GM19468 (cell line): ENCODE measurements at regions not wholly inside any gene's neighbourhood (a gene's known extent, or its start where the extent isn't known, plus 50 kb on each side); places are given as distances from the start of the nearest gene placed in this dataset.
"Not testable (repeated sequence)": the region's sequence is repeated elsewhere in the genome, so short reads cannot be mapped to it uniquely, and the experiment has no call there.

Experiments used
- ATAC-seq: cut with Tn5 transposase; IDR thresholded peaks from one replicate; pipeline ENCODE4 v1.9.1; 2021; ENCODE audit warnings: mild to moderate bottlenecking, moderate library complexity, moderate number of reproducible peaks; ENCODE audit not compliant: unreplicated experiment; ENCODE audit errors: extremely low read depth

GRCh38 chr7:81256991-81257390 lies 338.1 kb upstream of the SEMA3C start:
- ATAC-seq = no peak

- no peak for ATAC-seq
These were observed 329.6 kb upstream of the SEMA3C start for GRCh38 chr7:81248420-81248819.

DNA sequence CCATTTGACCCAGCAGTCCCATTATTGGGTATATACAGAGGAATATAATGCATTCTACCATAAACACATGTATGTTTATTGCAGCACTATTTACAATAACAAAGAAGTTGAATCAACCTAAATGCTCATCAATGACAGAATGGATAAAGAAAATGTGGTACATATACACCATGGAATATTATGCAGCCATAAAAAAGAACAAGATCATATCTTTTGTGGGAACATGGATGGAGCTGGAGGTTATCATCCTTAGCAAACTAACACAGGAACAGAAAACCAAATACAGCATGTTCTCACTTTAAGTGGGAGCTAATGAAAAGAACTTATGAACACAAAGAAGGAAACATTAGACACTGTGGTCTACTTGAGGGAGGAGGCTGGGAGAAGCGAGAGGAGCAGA lies 328.5 kb upstream of the SEMA3C start:
- not testable (repeated sequence) for ATAC-seq

GRCh38 chr7:81245353-81245752 lies 326.5 kb upstream of the SEMA3C start:
- ATAC-seq = no peak

DNA sequence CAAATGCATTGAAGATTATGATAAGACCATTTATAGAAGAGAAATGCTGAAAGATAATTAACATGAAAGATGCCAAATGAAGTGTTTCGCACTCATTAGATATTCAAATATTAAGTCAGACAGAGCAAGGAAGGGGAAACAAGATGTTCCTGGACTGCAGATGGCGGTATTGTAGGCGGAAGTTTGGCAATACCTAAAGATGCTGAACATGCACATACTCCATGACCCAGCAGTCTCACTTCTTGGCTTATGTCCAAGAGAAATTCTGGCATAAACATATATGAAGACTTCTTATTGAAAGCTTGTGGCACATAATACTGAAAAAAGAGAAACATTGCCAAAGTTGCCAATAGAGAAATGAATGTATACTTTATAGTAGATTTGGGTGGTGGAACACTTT lies 325.4 kb upstream of the SEMA3C start:
- ATAC-seq = no peak

DNA sequence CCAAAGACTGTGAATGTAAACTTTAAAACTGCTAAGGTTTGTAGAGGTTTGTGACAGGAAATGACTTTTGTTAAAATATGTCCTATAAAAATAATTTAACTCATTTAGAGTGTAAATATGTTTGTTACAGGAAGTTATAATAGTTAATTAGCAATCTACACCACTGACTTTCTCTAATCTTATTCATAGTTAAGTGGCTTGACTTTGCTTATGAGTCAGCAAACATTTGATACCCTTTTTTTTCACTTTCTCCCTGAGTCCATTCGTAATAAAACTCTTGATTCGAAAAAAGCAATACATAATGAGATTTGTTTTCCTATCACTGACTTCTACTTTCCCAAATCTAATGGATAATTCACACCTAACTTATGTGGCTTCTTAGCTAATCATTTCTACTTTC lies 317.7 kb upstream of the SEMA3C start:
- ATAC-seq = no peak

DNA sequence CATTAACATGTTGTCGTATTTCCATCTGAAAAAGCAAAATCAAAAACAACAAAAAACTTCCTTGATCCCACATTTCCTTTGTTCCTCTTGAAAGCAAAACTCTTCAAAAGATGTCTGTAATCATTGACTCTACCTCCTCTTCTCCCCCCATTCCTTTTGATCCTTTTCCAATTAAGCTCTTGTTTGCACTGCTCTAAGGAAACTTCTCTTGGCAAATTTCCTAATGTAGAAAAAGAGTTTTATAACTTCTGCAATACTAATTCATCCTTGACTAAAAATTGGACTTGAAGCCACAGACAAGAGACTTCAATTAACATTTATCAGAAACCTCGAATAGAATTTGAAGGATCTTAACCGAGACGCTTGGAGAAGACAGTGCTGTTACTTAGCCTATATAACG lies 317.1 kb upstream of the SEMA3C start:
- ATAC-seq = no peak

DNA sequence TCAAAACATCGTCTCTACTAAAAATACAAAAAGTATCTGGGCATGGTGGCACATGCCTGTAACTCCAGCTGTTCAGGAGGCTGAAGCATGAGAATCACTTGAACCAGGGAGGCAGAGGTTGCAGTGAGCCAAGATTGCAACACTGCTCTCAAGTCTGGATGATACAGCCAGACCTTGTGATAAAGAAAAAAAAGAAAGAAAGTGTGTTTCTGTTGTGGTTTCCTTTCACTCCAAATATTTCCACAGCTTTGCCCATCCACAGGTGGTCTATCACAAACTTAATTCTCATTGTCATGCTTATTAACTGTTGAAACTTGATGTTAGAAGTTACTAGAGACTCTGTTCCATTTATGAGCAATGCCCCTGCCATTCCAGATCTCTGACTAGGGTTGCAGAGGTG lies 316.0 kb upstream of the SEMA3C start:
- no peak for ATAC-seq

GRCh38 chr7:81233208-81233940 lies 314.5 kb upstream of the SEMA3C start:
- ATAC-seq = no peak

GRCh38 chr7:81232084-81232799 lies 313.4 kb upstream of the SEMA3C start:
- no peak for ATAC-seq

GRCh38 chr7:81231301-81231838 lies 312.5 kb upstream of the SEMA3C start:
- no peak for ATAC-seq

DNA sequence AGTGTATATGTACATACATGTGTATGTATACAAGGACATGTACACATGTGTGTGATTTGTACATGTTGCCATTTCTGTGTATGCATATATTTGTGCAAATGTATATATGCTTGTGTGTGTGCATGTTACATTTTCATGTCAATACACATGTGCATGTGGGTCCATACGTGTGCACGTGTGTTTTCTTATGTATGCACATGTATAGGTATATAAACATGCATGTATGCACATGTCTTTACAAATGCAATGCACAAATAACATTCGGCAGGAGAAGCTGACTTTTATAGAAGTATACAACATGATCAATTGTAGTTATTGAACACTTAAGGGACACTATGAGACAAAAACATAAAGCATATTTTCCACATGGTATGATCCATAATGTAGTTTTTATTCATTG lies 307.4 kb upstream of the SEMA3C start:
- no peak for ATAC-seq

GRCh38 chr7:81222692-81223091 lies 303.8 kb upstream of the SEMA3C start:
- ATAC-seq = not testable (repeated sequence)

DNA sequence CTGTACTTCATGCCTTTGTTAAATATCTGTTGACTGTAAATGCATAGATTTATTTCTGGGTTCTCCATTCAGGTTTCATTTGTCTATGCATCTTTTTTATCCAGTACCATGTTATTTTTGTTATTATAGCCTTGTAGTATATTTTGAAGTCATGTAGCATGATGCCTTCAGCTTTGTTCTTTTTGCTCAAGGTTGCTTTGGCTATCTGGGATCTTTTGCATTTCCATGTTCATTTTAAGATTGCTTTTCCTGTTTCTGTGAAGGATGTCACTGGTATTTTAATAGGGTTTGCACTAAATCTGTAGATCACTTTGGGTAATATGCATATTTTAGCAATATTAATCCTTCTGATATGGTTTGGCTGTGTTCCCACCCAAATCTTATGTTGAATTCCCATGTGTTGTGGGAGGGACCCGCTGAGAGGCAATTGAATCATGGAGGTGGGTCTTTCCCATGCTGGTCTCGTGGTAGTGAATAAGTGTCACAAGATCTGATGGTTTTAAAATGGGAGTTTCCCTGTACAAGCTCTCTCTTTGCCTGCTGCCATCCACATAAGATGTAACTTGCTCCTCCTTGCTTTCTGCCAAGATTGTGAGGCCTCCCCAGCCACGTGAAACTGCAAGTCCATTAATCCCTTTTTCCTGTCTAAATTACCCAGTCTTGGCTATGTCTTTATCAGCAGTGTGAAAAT lies 302.8 kb upstream of the SEMA3C start:
- ATAC-seq = no peak

DNA sequence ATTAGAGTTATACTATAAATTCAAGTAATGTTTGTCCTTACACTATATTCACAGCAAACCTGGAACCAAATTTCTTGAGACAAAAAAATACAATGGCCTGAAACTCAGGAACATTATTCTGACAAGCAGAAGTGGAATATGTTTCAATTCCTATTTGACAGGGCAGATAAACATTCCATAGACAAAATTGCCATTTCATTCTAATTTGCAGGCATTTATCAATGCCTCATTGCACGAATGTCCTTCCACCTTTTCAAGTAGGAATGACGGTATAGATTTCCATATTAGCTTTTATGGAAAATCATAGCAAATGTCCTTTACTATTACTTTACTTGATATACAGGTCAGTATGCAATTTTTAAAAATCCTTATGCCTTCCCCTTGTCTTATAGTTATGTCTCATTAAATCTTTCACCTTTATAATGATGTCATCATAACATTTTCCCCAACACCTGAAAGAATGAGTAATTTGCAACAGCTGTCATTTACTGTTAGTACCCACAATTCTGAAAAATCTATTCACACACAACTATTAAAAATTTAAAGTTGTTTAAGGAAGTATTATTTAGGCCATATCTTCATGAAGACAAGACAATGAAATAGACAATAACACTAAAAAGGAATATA lies 299.7 kb upstream of the SEMA3C start:
- no peak for ATAC-seq

DNA sequence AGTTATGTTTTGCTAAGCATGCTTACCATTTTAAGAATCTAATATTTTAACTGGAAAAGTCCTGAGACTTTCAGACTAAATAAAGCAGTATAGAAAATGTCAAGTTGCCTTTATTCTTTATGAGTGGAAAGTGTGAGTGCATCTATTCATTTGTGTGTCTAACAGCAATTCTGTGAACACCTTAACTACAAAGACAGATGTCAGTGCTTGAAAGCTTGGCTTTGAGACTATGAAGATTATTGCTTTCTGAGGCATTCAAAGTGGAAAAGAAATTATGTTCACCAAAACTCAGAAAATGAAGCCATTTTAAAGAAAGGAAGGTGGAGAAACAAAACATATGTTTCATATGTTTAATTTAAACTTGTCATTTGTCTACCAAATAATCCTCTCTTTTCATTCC lies 294.5 kb upstream of the SEMA3C start:
- no peak for ATAC-seq

DNA sequence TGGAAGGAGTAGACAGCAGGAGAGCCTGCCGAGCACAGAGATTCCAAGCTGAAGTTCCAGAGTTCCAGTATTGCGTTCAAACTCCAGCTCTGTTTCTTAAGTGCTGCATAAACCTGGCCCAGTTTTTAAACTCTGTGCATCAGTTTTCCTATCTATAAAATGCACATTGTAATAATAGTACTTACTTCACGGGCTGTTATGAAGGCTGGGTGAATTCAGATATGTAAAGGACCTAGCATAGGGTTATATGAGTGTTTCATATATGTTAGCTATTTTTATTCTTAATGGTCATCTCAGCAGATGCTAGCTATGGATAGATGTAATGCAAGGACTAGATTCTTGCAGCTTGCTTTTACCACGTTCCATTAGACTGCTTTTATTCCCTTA lies 293.1 kb upstream of the SEMA3C start:
- ATAC-seq = no peak

DNA sequence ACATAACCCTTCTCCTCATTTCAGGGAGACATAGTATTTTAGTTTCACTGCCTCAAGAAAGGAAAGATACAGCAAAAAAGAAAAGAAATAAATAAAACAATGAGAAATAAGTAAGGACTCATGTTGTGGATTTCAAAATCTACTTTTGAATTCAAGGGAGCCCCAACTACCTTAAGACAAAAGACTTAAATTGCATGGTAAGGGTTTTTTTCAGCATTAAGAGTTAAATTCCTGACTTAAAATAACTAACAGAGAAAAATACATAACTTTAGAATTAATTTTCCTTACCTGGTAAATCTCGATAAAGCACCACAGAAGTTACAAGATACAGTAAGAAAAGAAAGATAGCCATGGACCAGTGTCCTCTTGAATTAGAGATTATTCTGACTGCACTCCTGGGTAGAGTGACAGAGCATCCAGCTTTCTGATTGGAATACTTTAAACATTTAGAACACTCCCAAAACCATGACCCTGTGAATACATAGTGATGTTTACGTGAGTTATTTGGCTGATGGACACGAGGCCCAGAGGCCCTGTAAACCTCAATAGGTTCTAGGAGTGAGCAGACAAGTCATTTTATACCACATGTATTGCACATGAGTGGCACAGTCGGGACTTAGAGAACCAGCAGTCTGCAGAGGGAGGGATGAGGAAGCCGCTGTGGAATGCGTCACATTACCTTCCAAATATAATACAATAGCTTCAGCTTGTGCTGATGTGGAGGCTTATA lies 292.5 kb upstream of the SEMA3C start:
- no peak for ATAC-seq

GRCh38 chr7:81210137-81211064 lies 291.6 kb upstream of the SEMA3C start:
- no peak for ATAC-seq
